Activated CD8-positive, alpha-beta memory T cell treated with anti-CD3 and anti-CD28 coated beads, Interleukin-2, amount 10 ng/mL, durations not matched to agents 7 days and 5 days (primary cell): ENCODE measurements at regions not wholly inside any gene's neighbourhood (a gene's known extent, or its start where the extent isn't known, plus 50 kb on each side); places are given as distances from the start of the nearest gene placed in this dataset.
"Not testable (repeated sequence)": the region's sequence is repeated elsewhere in the genome, so short reads cannot be mapped to it uniquely, and the experiment has no call there.

Experiments used
- ATAC-seq: fragments of 150-1000 bp; cut with Tn5 transposase; one replicate; pipeline ENCODE4 v1.10.0; 2021; ENCODE audit warnings: moderate library complexity
- CTCF ChIA-PET: fragments of 350-600 bp; sonication (Branson Sonifier 250); formaldehyde crosslinking; loops from one replicate; lab custom pipeline; 2021; ENCODE audit warnings: antibody characterized with exemption; lab: Charles Lee
- DNase-seq: peaks from one replicate; pipeline ENCODE4 v3.0.0-alpha.2; 2020
- H3K27ac Mint-ChIP-seq: one replicate; pipeline ENCODE4 v1.8.0; 2021; ENCODE audit warnings: mild to moderate bottlenecking, mixed read lengths
- H3K27me3 Mint-ChIP-seq: one replicate; pipeline ENCODE4 v1.8.0; 2021; ENCODE audit warnings: mixed read lengths
- H3K36me3 Mint-ChIP-seq: one replicate; pipeline ENCODE4 v1.8.0; 2021; ENCODE audit warnings: mild to moderate bottlenecking, mixed read lengths
- H3K4me1 Mint-ChIP-seq: one replicate; pipeline ENCODE4 v1.8.0; 2021; ENCODE audit warnings: mixed read lengths
- H3K4me3 Mint-ChIP-seq: one replicate; pipeline ENCODE4 v1.8.0; 2021; ENCODE audit warnings: mild to moderate bottlenecking, moderate library complexity, mixed read lengths
- H3K9me3 Mint-ChIP-seq: one replicate; pipeline ENCODE4 v1.8.0; 2022; ENCODE audit warnings: low read depth, mixed read lengths

DNA sequence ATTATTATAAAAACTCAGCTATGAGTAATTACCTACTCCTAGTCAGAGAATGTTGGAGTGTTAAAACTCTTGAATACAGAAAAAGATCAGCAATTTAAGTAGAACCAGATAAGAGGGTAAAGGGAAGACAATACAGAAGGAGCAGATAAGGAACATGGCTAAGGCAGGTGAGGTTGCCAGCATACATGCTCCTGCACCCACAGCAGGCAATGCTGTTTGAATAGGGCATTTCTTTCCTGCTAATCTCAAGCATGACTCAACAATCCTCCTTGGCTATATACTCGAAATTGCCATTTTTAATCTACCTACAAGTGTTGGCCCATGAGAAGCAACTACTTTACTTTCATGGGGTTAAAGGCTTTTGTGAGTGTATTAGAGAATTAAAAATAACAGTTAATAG, 494.5 kb downstream of the DIPK2A start:
- no peak overlapping the region for H3K4me3 Mint-ChIP-seq
- H3K27ac Mint-ChIP-seq: no peak overlapping the region
- CTCF ChIA-PET: no interaction called here
- H3K4me1 Mint-ChIP-seq: no peaks in the 10 kb centered on the region
- H3K9me3 Mint-ChIP-seq: no peaks in the 10 kb centered on the region
- ATAC-seq: no peak
- H3K27me3 Mint-ChIP-seq: no peaks in the 10 kb centered on the region
- no peaks in the 10 kb centered on the region for H3K36me3 Mint-ChIP-seq
- DNase-seq: no peak

GRCh38 chr3:144466540-144466939, 494.9 kb downstream of the DIPK2A start:
- H3K27ac Mint-ChIP-seq: no peak overlapping the region
- H3K27me3 Mint-ChIP-seq: no peaks in the 10 kb centered on the region
- no peaks in the 10 kb centered on the region for H3K4me1 Mint-ChIP-seq
- H3K9me3 Mint-ChIP-seq: no peaks in the 10 kb centered on the region
- ATAC-seq (no peak), DNase-seq (no peak)
- no peaks in the 10 kb centered on the region for H3K36me3 Mint-ChIP-seq
- CTCF ChIA-PET: no interaction called here
- no peak overlapping the region for H3K4me3 Mint-ChIP-seq

GRCh38 chr3:144470666-144471065, 499.0 kb downstream of the DIPK2A start:
- H3K4me1 Mint-ChIP-seq: no peaks in the 10 kb centered on the region
- H3K36me3 Mint-ChIP-seq: no peaks in the 10 kb centered on the region

DNA sequence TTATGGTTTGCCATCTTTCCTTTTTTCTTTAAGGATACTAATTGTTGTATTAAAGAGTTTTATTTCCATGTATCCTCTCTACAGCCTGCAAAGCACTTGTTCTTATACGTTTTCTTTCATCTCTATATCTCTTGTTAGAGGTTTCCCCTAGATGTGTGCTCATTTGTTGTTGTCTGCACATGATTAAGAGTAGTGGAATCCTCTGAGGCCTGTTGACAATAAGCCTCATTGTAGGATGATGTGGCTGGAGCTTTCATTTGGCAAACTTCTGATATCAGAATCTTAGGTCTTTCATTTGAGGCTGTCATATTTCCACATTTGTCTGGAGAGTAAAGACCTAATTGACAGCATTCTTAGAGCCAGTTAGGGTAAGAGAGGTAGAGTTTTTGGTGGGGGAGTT, 506.0 kb downstream of the DIPK2A start:
- ATAC-seq: no peak
- CTCF ChIA-PET: no interaction called here
- Mint-ChIP-seq H3K9me3 (no peaks in the 10 kb centered on the region), H3K4me3 (no peak overlapping the region), H3K27me3 (no peaks in the 10 kb centered on the region), H3K4me1 (no peaks in the 10 kb centered on the region), H3K27ac (no peak overlapping the region), H3K36me3 (no peaks in the 10 kb centered on the region)
- no peak for DNase-seq

More at GRCh38 chr3:144470666-144471065, 499.0 kb downstream of the DIPK2A start:
- Mint-ChIP-seq H3K4me3 (no peak overlapping the region), H3K27ac (no peak overlapping the region), H3K9me3 (no peaks in the 10 kb centered on the region), H3K27me3 (no peaks in the 10 kb centered on the region)
- CTCF ChIA-PET: no interaction called here
- DNase-seq (no peak), ATAC-seq (no peak)

DNA sequence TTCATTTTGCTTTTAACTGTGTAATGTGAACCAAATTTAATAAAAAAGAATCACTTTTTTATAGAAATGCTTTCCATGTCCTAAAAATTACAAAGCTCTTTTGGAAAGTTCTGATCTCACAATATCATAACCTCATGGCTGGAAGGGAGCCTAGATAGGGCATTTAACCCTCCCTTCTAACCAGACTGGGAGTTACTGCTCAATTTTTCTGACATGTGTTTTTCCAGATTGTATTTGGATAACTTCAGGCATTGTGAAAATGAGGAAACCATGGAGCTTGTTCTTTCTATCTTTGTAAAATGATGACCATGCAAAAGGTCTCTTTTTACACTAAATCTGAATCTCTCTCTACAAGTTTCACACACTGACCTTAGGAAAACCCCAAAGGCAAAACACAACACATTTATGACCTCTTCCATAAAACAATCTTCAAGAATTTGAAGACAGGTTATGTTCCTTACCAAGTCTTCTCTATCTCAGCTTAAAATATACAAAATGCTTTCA, 508.8 kb downstream of the DIPK2A start:
- H3K27ac Mint-ChIP-seq: no peak overlapping the region
- H3K9me3 Mint-ChIP-seq: no peaks in the 10 kb centered on the region
- H3K4me1 Mint-ChIP-seq: no peaks in the 10 kb centered on the region
- no peaks in the 10 kb centered on the region for H3K36me3 Mint-ChIP-seq
- DNase-seq: no peak
- CTCF ChIA-PET: no interaction called here
- ATAC-seq: no peak
- H3K27me3 Mint-ChIP-seq: no peaks in the 10 kb centered on the region
- no peak overlapping the region for H3K4me3 Mint-ChIP-seq

DNA sequence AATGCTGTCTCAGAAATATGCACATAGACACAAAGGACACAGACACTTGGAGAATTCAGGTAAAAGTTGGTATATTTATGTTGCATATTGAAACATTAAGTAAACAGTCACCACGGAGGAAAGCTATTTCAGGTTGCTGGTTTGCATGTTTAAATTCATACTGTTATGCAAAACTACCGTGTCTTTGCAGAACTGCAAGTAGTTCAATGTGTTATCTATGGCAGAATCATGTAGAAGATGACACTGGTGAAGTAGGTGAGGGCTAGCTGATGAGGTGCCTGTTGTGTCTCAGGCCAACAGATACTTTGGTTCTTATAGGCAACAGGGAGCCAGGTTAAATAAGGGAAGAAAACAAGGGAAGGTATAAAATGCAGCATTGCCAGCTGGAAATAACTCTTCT, 511.3 kb downstream of the DIPK2A start:
- CTCF ChIA-PET: no interaction called here
- Mint-ChIP-seq H3K27me3 (no peaks in the 10 kb centered on the region), H3K27ac (no peak overlapping the region), H3K9me3 (no peaks in the 10 kb centered on the region), H3K4me3 (no peak overlapping the region), H3K4me1 (no peaks in the 10 kb centered on the region), H3K36me3 (no peaks in the 10 kb centered on the region)
- ATAC-seq (no peak), DNase-seq (no peak)

- DNase-seq (no peak), ATAC-seq (no peak)
- CTCF ChIA-PET: no interaction called here
- Mint-ChIP-seq H3K9me3 (no peaks in the 10 kb centered on the region), H3K27ac (no peak overlapping the region), H3K36me3 (no peaks in the 10 kb centered on the region), H3K27me3 (no peaks in the 10 kb centered on the region), H3K4me1 (no peaks in the 10 kb centered on the region), H3K4me3 (no peak overlapping the region)
Measured at GRCh38 chr3:144487011-144487410, 515.4 kb downstream of the DIPK2A start.

DNA sequence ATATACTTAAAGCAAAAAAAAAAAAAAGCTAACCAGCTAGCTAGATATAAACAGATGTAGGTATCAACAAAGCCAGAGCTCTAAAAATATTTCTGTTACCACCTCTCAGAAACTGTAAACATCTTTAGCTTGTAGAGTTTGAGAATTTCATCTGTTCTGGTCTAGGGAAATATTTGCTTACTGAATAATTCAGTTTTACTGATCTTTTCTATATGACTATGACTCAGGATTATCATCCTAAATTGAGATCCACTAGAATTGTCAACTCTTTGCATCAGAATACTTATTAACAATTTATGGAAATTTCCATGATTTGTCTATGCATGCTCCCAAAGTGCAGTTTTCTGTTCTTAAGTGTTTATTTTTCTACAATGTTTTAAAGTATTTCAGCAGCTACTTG, 517.3 kb downstream of the DIPK2A start:
- H3K27ac Mint-ChIP-seq: no peak overlapping the region
- H3K36me3 Mint-ChIP-seq: no peaks in the 10 kb centered on the region
- DNase-seq (no peak), ATAC-seq (no peak)
- no peaks in the 10 kb centered on the region for H3K9me3 Mint-ChIP-seq
- no peaks in the 10 kb centered on the region for H3K4me1 Mint-ChIP-seq
- no peaks in the 10 kb centered on the region for H3K27me3 Mint-ChIP-seq
- CTCF ChIA-PET: no interaction called here
- H3K4me3 Mint-ChIP-seq: no peak overlapping the region

- no peaks in the 10 kb centered on the region for H3K36me3 Mint-ChIP-seq
- no peaks in the 10 kb centered on the region for H3K4me1 Mint-ChIP-seq
- H3K27me3 Mint-ChIP-seq: no peaks in the 10 kb centered on the region
- H3K4me3 Mint-ChIP-seq: no peak overlapping the region
- CTCF ChIA-PET: no interaction called here
- no peak overlapping the region for H3K27ac Mint-ChIP-seq
- DNase-seq (no peak), ATAC-seq (no peak)
- no peaks in the 10 kb centered on the region for H3K9me3 Mint-ChIP-seq
Measured at GRCh38 chr3:144491333-144491732, 519.7 kb downstream of the DIPK2A start.

DNA sequence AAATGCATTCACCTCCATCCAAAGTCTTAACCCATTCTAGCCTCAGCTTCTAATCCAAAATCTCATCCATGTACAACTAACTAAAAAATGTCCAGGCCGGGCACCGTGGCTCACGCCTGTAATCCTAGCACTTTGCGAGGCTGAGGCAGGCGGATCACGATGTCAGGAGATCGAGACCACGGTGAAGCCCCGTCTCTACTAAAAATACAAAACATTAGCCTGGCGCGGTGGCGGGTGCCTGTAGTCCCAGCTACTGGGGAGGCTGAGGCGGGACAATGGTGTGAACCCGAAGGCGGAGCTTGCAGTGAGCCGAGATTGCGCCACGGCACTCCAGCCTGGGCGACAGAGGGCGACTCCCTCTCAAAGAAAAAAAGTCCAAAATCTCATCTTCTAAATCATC, 523.0 kb downstream of the DIPK2A start:
- CTCF ChIA-PET, ATAC-seq, H3K27ac Mint-ChIP-seq, DNase-seq, H3K4me3 Mint-ChIP-seq, H3K27me3 Mint-ChIP-seq, H3K9me3 Mint-ChIP-seq, H3K4me1 Mint-ChIP-seq, H3K36me3 Mint-ChIP-seq: not testable (repeated sequence)

DNA sequence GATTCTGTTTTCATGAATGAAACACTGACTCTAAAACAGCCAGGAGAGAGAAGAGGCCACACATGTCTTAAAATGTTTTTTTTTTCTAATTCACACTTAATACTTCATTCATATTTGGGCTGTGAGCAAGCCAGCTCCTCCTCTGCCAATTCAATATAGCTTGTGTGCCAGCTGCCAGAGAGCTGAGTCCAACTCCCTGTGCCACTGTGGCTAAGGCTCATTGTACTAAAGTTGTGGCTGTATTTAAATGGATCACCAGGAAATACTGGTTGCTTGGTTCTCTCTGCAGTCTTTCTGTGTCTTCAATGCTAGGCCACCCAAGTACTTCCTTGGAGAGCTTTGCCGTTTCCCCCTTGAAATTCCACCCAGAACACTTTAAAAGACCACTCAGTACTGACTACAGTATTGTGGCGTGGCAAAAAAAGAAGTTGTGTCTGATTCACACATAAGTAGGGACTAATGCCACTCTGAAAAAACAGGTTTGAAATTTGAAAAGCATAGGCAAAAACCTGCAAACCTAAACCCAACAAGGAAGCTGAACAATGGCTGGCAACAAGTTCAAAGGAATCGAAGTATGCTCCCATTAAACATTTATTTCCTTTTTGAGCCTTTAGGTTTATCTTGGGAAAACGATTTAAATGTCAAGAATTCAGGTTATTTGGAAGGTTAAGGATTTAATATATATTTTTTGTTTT, 524.7 kb downstream of the DIPK2A start:
- Mint-ChIP-seq H3K9me3 (no peaks in the 10 kb centered on the region), H3K27me3 (no peaks in the 10 kb centered on the region), H3K27ac (no peak overlapping the region), H3K4me1 (no peaks in the 10 kb centered on the region), H3K36me3 (no peaks in the 10 kb centered on the region), H3K4me3 (no peak overlapping the region)
- ATAC-seq (no peak), DNase-seq (no peak)
- CTCF ChIA-PET: no interaction called here

- no peak for ATAC-seq
- no peaks in the 10 kb centered on the region for H3K27me3 Mint-ChIP-seq
- no peaks in the 10 kb centered on the region for H3K4me1 Mint-ChIP-seq
- H3K9me3 Mint-ChIP-seq: no peaks in the 10 kb centered on the region
- H3K27ac Mint-ChIP-seq: no peak overlapping the region
- DNase-seq: no peak
- H3K4me3 Mint-ChIP-seq: no peak overlapping the region
- no peaks in the 10 kb centered on the region for H3K36me3 Mint-ChIP-seq
- CTCF ChIA-PET: no interaction called here
Measured at GRCh38 chr3:144497452-144497851, 525.8 kb downstream of the DIPK2A start.

GRCh38 chr3:144499001-144499930, 527.6 kb downstream of the DIPK2A start:
- DNase-seq (no peak), ATAC-seq (no peak)
- H3K4me3 Mint-ChIP-seq: no peak overlapping the region
- H3K9me3 Mint-ChIP-seq: no peaks in the 10 kb centered on the region
- no peaks in the 10 kb centered on the region for H3K4me1 Mint-ChIP-seq
- CTCF ChIA-PET: no interaction called here
- H3K36me3 Mint-ChIP-seq: no peaks in the 10 kb centered on the region
- no peak overlapping the region for H3K27ac Mint-ChIP-seq
- H3K27me3 Mint-ChIP-seq: no peaks in the 10 kb centered on the region

DNA sequence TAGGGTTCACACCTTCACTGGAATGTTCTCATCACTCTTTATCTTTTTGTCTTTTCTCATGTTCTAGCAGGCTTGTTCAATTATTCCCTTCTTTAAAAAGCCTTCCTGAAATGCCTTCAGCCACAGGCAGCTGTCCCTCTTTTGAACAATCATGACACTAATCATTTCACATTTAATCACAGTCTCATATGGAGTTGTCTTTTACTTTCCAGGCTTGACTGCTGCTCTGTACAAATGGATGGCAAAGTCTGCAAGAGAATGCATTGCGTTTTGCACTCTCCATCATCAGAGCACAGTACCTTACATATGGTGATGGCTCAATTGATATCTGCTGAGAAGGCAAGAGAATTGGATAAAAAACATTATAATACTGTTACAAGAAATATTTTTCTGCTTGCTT, 529.8 kb downstream of the DIPK2A start:
- Mint-ChIP-seq H3K36me3 (no peaks in the 10 kb centered on the region), H3K4me3 (no peak overlapping the region), H3K4me1 (no peaks in the 10 kb centered on the region), H3K27ac (no peak overlapping the region), H3K27me3 (no peaks in the 10 kb centered on the region), H3K9me3 (no peaks in the 10 kb centered on the region)
- CTCF ChIA-PET: no interaction called here
- ATAC-seq (no peak), DNase-seq (no peak)
